CD14-positive monocyte (primary cell): ENCODE measurements at regions not wholly inside any gene's neighbourhood (a gene's known extent, or its start where the extent isn't known, plus 50 kb on each side); places are given as distances from the start of the nearest gene placed in this dataset.

Experiments used
- DNase-seq, 3 donors: peaks; one replicate each; pipeline ENCODE4 v3.0.0-alpha.2; 2011 to 2022
- H2AFZ ChIP-seq: 2 replicates; pipeline ENCODE4 v1.6.0; 2012; ENCODE audit warnings: mild to moderate bottlenecking, low read depth, low read length, inconsistent platforms; ENCODE audit not compliant: insufficient read depth, poor library complexity, severe bottlenecking
- H3K27ac ChIP-seq, 2 donors: 1 replicate in 1 of 2; 2 replicates in 1 of 2; pipeline ENCODE4 v1.5.1; 2012 to 2013; ENCODE audit warnings: low read length in 2 of 2, control low read depth in 1 of 2, inconsistent platforms in 1 of 2, low read depth in 1 of 2, mild to moderate bottlenecking in 1 of 2
- H3K27me3 ChIP-seq, 2 donors: one replicate each; pipeline versions ENCODE4 v1.6.0 to v1.6.1; 2011 to 2013; ENCODE audit warnings: low read length in 2 of 2; ENCODE audit not compliant: control insufficient read depth in 2 of 2, insufficient read depth in 2 of 2
- H3K36me3 ChIP-seq, 2 donors: replicated peaks in 1 of 2; 1 replicate in 1 of 2; 2 replicates in 1 of 2; pipeline versions ENCODE4 v1.5.1 to v1.6.1; 2012 to 2013; ENCODE audit warnings: low read length in 2 of 2, control low read depth in 1 of 2, inconsistent platforms in 1 of 2, mild to moderate bottlenecking in 1 of 2; ENCODE audit not compliant: insufficient read depth in 2 of 2, control insufficient read depth in 1 of 2
- H3K4me1 ChIP-seq, 2 donors: 1 replicate in 1 of 2; 2 replicates in 1 of 2; pipeline versions ENCODE4 v1.5.1 to v1.6.1; 2012 to 2013; ENCODE audit warnings: low read length in 2 of 2, control low read depth in 1 of 2, inconsistent platforms in 1 of 2, mild to moderate bottlenecking in 1 of 2, moderate library complexity in 1 of 2; ENCODE audit not compliant: insufficient read depth in 2 of 2, control insufficient read depth in 1 of 2
- H3K4me2 ChIP-seq: replicated peaks from 2 replicates; pipeline ENCODE3; 2012; ENCODE audit warnings: low read length, moderate library complexity, mild to moderate bottlenecking; ENCODE audit not compliant: poor library complexity, severe bottlenecking; ENCODE audit errors: extremely low read depth
- H3K4me3 ChIP-seq, 3 experiments: fragments of 200-600 bp in 1 of 3; sonication (generic) in 1 of 3; replicated peaks in 1 of 3; 1 replicate in 2 of 3; 2 replicates in 1 of 3; pipeline ENCODE4 v1.5.1; 2011 to 2013; ENCODE audit warnings: low read length in 3 of 3, mild to moderate bottlenecking in 3 of 3, control low read depth in 2 of 3, low read depth in 2 of 3, inconsistent platforms in 1 of 3, moderate library complexity in 1 of 3
- H3K79me2 ChIP-seq: 2 replicates; pipeline ENCODE4 v1.6.0; 2012; ENCODE audit warnings: mild to moderate bottlenecking, control low read depth, inconsistent platforms, low read length, moderate library complexity; ENCODE audit not compliant: insufficient read depth
- H3K9ac ChIP-seq: 2 replicates; pipeline ENCODE4 v1.6.0; 2017; ENCODE audit warnings: low read length, mild to moderate bottlenecking; ENCODE audit not compliant: insufficient read depth, poor library complexity, severe bottlenecking
- H3K9me3 ChIP-seq, 2 donors: replicated peaks in 1 of 2; 1 replicate in 1 of 2; 2 replicates in 1 of 2; pipeline versions ENCODE4 v1.5.1 to v1.6.1; 2012 to 2013; ENCODE audit warnings: low read length in 2 of 2, control low read depth in 1 of 2; ENCODE audit not compliant: control insufficient read depth in 1 of 2, insufficient read depth in 1 of 2
- H4K20me1 ChIP-seq: 2 replicates; pipeline ENCODE4 v1.6.0; 2012; ENCODE audit warnings: mild to moderate bottlenecking, low read length, control low read depth, moderate library complexity; ENCODE audit not compliant: insufficient read depth
- H3K27ac Mint-ChIP-seq, 7 donors: one replicate each; pipeline ENCODE4 v1.8.0; 2020; ENCODE audit warnings: mild to moderate bottlenecking in 7 of 7, mixed read lengths in 7 of 7, moderate library complexity in 6 of 7, inconsistent platforms in 2 of 7
- H3K27me3 Mint-ChIP-seq, 3 donors: one replicate each; pipeline ENCODE4 v1.8.0; 2021 to 2022; ENCODE audit warnings: low read depth in 3 of 3, mild to moderate bottlenecking in 3 of 3, mixed read lengths in 3 of 3, moderate library complexity in 3 of 3, inconsistent platforms in 1 of 3
- H3K36me3 Mint-ChIP-seq, 2 donors: one replicate each; pipeline ENCODE4 v1.8.0; 2020; ENCODE audit warnings: mixed read lengths in 2 of 2, inconsistent platforms in 1 of 2, mild to moderate bottlenecking in 1 of 2
- H3K4me1 Mint-ChIP-seq: one replicate; pipeline ENCODE4 v1.8.0; 2020; ENCODE audit warnings: mild to moderate bottlenecking, mixed read lengths
- H3K4me3 Mint-ChIP-seq, 2 donors: one replicate each; pipeline ENCODE4 v1.8.0; 2020; ENCODE audit warnings: mild to moderate bottlenecking in 2 of 2, mixed read lengths in 2 of 2, moderate library complexity in 1 of 2
- H3K9me3 Mint-ChIP-seq, 7 donors: one replicate each; pipeline ENCODE4 v1.8.0; 2020 to 2022; ENCODE audit warnings: mixed read lengths in 7 of 7, mild to moderate bottlenecking in 6 of 7, moderate library complexity in 6 of 7, inconsistent platforms in 2 of 7
- CTCF ChIP-seq: fragments of 200-600 bp; IDR thresholded peaks from one replicate; pipeline ENCODE4 v1.8.0; 2022; ENCODE audit warnings: antibody characterized with exemption, mild to moderate bottlenecking
- WGBS: methylation state at CpG from one replicate; pipeline ENCODE4 v1.1.5; 2013; ENCODE audit warnings: missing lambda C conversion rate; ENCODE audit not compliant: insufficient coverage; 5-methylcytosine and 5-hydroxymethylcytosine counted together
- intact Hi-C, 2 donors: fragments of 100-400 bp; cut with micrococcal nuclease; formaldehyde crosslinking; loops; one replicate each; pipeline versions ENCODE4 v1.15.0 to v1.15.1; 2023

- Histone ChIP-seq H3K9me3 (no peaks in the 10 kb centered on the region), H3K27me3 (no peaks in the 10 kb centered on the region), H3K9ac (no peak overlapping the region), H3K4me2 (no peak overlapping the region), H3K4me3 (no peak overlapping the region), H3K27ac (no peak overlapping the region), H2AFZ (no peak overlapping the region), H3K79me2 (no peaks in the 10 kb centered on the region), H4K20me1 (no peaks in the 10 kb centered on the region), H3K4me1 (no peaks in the 10 kb centered on the region), H3K36me3 (no peaks in the 10 kb centered on the region)
- Mint-ChIP-seq H3K9me3 (no peaks in the 10 kb centered on the region), H3K27ac (no peak overlapping the region), H3K27me3 (no peaks in the 10 kb centered on the region), H3K4me3 (no peak overlapping the region), H3K36me3 (no peaks in the 10 kb centered on the region), H3K4me1 (no peaks in the 10 kb centered on the region)
- intact Hi-C loops, result no loop called here
- TF ChIP-seq CTCF, result no peak
- no CpG with 5 or more reads among the region's 2 CpGs for WGBS
- no peak for DNase-seq
Observed at GRCh38 chr13:88585861-88586260, 914.7 kb downstream of the SLITRK5 start.

DNA sequence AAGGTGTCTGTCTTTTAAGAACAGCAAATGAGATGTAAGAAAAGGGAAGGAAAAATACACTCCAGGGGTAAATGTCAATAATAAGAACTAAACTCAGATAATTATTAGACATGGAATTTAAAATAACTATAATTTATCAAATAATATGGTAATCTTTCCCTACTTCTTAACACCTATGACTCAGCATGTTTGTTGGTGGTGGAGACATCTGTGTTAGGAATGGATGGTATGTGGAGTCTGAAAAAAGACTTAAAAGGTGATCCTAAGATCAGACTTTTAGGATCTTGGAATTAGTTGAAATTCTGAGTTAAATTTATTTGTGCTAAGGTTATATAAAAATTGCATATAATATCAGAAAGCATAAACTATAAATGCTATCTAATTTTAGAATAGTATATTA is 915.1 kb downstream of the SLITRK5 start:
- Mint-ChIP-seq H3K36me3 (no peaks in the 10 kb centered on the region), H3K9me3 (peaks cover 0 to under 1% (median 0%) of the 10 kb centered on the region in 7 donors), H3K4me3 (no peak overlapping the region), H3K27ac (no peak overlapping the region), H3K27me3 (no peaks in the 10 kb centered on the region), H3K4me1 (no peaks in the 10 kb centered on the region)
- no peak for TF ChIP-seq CTCF
- Histone ChIP-seq H3K4me1 (no peaks in the 10 kb centered on the region), H3K27me3 (no peaks in the 10 kb centered on the region), H2AFZ (no peak overlapping the region), H4K20me1 (no peaks in the 10 kb centered on the region), H3K79me2 (no peaks in the 10 kb centered on the region), H3K27ac (no peak overlapping the region), H3K9me3 (no peaks in the 10 kb centered on the region), H3K36me3 (no peaks in the 10 kb centered on the region), H3K9ac (no peak overlapping the region), H3K4me3 (no peak overlapping the region), H3K4me2 (no peak overlapping the region)
- intact Hi-C loops, result no loop called here
- no peak for DNase-seq
